HG03280 (cell line): ENCODE measurements at regions not wholly inside any gene's neighbourhood (a gene's known extent, or its start where the extent isn't known, plus 50 kb on each side); places are given as distances from the start of the nearest gene placed in this dataset.

Experiments used
- ATAC-seq: cut with Tn5 transposase; IDR thresholded peaks from one replicate; pipeline ENCODE4 v1.9.1; 2021; ENCODE audit warnings: mild to moderate bottlenecking, moderate library complexity; ENCODE audit not compliant: unreplicated experiment

- no peak for ATAC-seq
Observed at GRCh38 chr15:53462651-53463050, 296.8 kb downstream of the WDR72 start.

GRCh38 chr15:53461677-53462076 lies 297.8 kb downstream of the WDR72 start:
- no peak for ATAC-seq

- no peak for ATAC-seq
Observed at GRCh38 chr15:53458736-53459135, 300.7 kb downstream of the WDR72 start.

GRCh38 chr15:53457479-53457878 lies 302.0 kb downstream of the WDR72 start:
- ATAC-seq: no peak

GRCh38 chr15:53454843-53455721 lies 304.4 kb downstream of the WDR72 start:
- ATAC-seq: no peak

GRCh38 chr15:53454535-53454842 lies 305.0 kb downstream of the WDR72 start:
- no peak for ATAC-seq

GRCh38 chr15:53453253-53454105 lies 306.0 kb downstream of the WDR72 start:
- no peak for ATAC-seq

GRCh38 chr15:53448232-53449015 lies 311.0 kb downstream of the WDR72 start:
- no peak for ATAC-seq

GRCh38 chr15:53447742-53448141 lies 311.7 kb downstream of the WDR72 start:
- no peak for ATAC-seq

GRCh38 chr15:53447053-53447574 lies 312.3 kb downstream of the WDR72 start:
- ATAC-seq: no peak

- no peak for ATAC-seq
Observed at GRCh38 chr15:53446376-53446775, 313.1 kb downstream of the WDR72 start.

- no peak for ATAC-seq
Observed at GRCh38 chr15:53445531-53445930, 313.9 kb downstream of the WDR72 start.

- no peak for ATAC-seq
Observed at GRCh38 chr15:53437985-53438841, 321.2 kb downstream of the WDR72 start.

- ATAC-seq: no peak
Observed at GRCh38 chr15:53437366-53437765, 322.1 kb downstream of the WDR72 start.

GRCh38 chr15:53434174-53434678 lies 325.2 kb downstream of the WDR72 start:
- ATAC-seq: no peak

- ATAC-seq: no peak
Observed at GRCh38 chr15:53416219-53416940, 343.1 kb downstream of the WDR72 start.

- no peak for ATAC-seq
Observed at GRCh38 chr15:53414167-53414566, 345.3 kb downstream of the WDR72 start.

- ATAC-seq: no peak
Observed at GRCh38 chr15:53412542-53412941, 346.9 kb downstream of the WDR72 start.

GRCh38 chr15:53404930-53405493 lies 354.5 kb downstream of the WDR72 start:
- no peak for ATAC-seq
